Mucosa of descending colon (tissue), 3 donors: ENCODE measurements at regions not wholly inside any gene's neighbourhood (a gene's known extent, or its start where the extent isn't known, plus 50 kb on each side); places are given as distances from the start of the nearest gene placed in this dataset.

ENCODE experiments used
- ATAC-seq: fragments of 200-7000 bp; cut with Tn5 transposase; one replicate; pipeline ENCODE4 v1.9.1; 2020; ENCODE audit warnings: mild to moderate bottlenecking, moderate library complexity
- DNase-seq, 3 donors: peaks; one replicate each; pipeline ENCODE4 v3.0.0-alpha.2; 2020
- H3K36me3 ChIP-seq: fragments of 200-600 bp; one replicate; pipeline ENCODE4 v1.8.0; 2021; ENCODE audit warnings: low read depth, mild to moderate bottlenecking
- H3K4me1 ChIP-seq: fragments of 200-600 bp; one replicate; pipeline ENCODE4 v1.8.0; 2021; ENCODE audit warnings: low read depth, mild to moderate bottlenecking
- H3K4me3 ChIP-seq: fragments of 200-600 bp; one replicate; pipeline ENCODE4 v1.8.0; 2021; ENCODE audit warnings: mild to moderate bottlenecking
- H3K9me3 ChIP-seq: fragments of 200-600 bp; one replicate; pipeline ENCODE4 v1.8.0; 2021; ENCODE audit warnings: mild to moderate bottlenecking
- CTCF ChIP-seq: fragments of 200-600 bp; IDR thresholded peaks from one replicate; pipeline ENCODE4 v1.8.0; 2022; ENCODE audit warnings: antibody characterized with exemption, mild to moderate bottlenecking
- intact Hi-C, 2 donors: fragments of 100-400 bp; cut with DNase I in 1 of 2; cut with micrococcal nuclease in 1 of 2; formaldehyde crosslinking; loops; one replicate each; pipeline versions ENCODE4 v1.11.0 to v1.11.1; 2022; cut with DNase I, micrococcal nuclease
- donor health status: DM: no; HTN: no; CAD: no; lungs with moderate emphysema.
- donor health status: DM: no; HTN: no; CAD: no.
- donor health status: DM: no; HTN: yes; CAD: no.

DNA sequence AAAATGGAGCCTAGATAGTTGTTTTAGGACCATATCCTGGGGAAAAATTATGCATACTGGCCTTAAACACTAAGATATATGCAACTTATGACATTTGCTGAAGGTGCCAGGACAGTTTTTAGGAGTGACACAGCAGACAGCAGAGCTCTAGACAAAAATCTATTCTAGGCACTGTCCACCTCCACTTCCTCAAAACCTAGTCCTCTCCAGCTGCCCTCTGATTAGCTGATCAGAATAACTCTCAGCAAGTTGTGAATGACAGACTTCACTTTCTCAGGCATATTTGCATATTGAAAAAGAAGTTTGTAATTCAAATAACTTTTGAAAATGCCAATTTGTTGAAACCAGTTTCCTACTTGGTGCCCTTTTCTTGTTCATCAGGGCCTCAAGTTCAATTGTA is 152.3 kb upstream of the STEAP4 start:
- no peaks in the 10 kb centered on the region for H3K36me3 ChIP-seq
- intact Hi-C loops: no loop called here
- no peak for ATAC-seq

DNA sequence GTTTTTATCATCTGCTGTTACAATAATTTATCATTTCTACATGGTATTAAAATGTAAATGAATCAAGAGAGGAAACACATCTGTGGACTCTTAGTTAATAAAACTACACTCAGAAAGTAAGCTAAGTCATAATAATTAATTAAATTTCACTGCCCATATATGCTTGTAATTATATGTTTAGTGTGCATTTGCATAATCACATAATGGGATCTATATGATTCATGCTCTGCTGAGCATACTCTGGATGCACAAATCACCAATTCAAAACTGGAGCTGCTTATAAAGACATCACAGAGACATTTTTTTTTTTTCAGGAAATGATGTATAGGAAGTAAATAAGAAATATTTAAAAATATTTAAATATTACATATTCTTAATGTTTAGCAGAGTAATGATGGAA is 151.6 kb upstream of the STEAP4 start:
- intact Hi-C loops: no loop called here
- no peak for TF ChIP-seq CTCF
- DNase-seq (no peak), ATAC-seq (no peak)
- Histone ChIP-seq H3K4me3 (no peak overlapping the region), H3K9me3 (no peaks in the 10 kb centered on the region), H3K36me3 (no peaks in the 10 kb centered on the region), H3K4me1 (peaks cover 8% of the 10 kb centered on the region)

More for the DNA sequence above, 152.3 kb upstream of the STEAP4 start:
- TF ChIP-seq CTCF: no peak
- Histone ChIP-seq H3K9me3 (no peaks in the 10 kb centered on the region), H3K4me1 (peaks cover 8% of the 10 kb centered on the region), H3K4me3 (no peak overlapping the region)
- DNase-seq: no peak

DNA sequence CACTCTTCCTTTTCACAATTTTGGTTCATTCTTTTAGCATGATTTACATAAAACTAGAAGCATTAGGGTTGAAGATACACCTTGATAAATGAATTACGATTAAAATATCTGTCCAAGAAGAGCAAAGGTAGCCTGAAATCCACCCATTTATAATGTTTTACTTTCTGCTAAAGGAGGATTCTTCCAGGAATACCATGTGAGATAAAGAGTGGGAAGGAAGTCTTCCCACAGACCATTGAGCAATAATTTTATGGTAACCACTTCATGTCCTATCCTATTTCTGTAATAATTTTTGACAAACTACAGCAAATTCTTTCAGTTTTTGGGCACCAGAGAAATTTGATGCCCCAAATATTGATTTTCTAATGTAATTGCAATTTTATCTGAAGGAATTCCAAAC is 150.6 kb upstream of the STEAP4 start:
- intact Hi-C loops: no loop called here

GRCh38 chr7:88456490-88456889 is 149.8 kb upstream of the STEAP4 start:
- no peaks in the 10 kb centered on the region for H3K36me3 ChIP-seq
- H3K9me3 ChIP-seq: no peaks in the 10 kb centered on the region
- H3K4me1 ChIP-seq: peaks cover 8% of the 10 kb centered on the region
- DNase-seq (peak in 1 of 3 donors; percentile 30), ATAC-seq (peak; percentile 92)
- TF ChIP-seq CTCF: no peak
- intact Hi-C loops: no loop called here
- H3K4me3 ChIP-seq: no peak overlapping the region

More for the DNA sequence above, 150.6 kb upstream of the STEAP4 start:
- no peak overlapping the region for H3K4me3 ChIP-seq
- no peak for DNase-seq
- no peaks in the 10 kb centered on the region for H3K36me3 ChIP-seq
- no peaks in the 10 kb centered on the region for H3K9me3 ChIP-seq
- peaks cover 8% of the 10 kb centered on the region for H3K4me1 ChIP-seq
- no peak for TF ChIP-seq CTCF
- no peak for ATAC-seq

GRCh38 chr7:88455696-88456095 is 149.0 kb upstream of the STEAP4 start:
- intact Hi-C loops: no loop called here
- DNase-seq (no peak), ATAC-seq (no peak)
- TF ChIP-seq CTCF: no peak
- no peak overlapping the region for H3K4me3 ChIP-seq
- H3K4me1 ChIP-seq: peaks cover 8% of the 10 kb centered on the region
- no peaks in the 10 kb centered on the region for H3K36me3 ChIP-seq
- H3K9me3 ChIP-seq: no peaks in the 10 kb centered on the region

DNA sequence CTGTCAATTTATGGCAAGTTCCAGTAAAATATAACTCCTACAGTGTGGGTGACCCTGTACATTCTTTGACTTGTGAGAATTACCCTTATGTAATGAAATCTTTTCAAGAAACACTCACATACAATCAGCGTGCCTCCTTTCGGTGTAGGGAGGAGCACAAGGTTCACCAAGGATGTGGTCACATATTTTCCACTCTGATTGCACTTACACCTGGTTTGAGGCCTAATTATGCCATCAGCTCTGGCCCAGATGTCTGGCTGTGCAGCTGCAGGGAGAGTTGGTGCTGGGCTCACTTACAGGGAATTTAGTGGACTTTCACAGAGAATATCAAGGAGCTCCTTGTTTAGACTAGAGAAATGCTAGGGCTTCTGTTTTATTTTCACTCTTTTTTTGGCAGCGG is 146.0 kb upstream of the STEAP4 start:
- Histone ChIP-seq H3K36me3 (no peaks in the 10 kb centered on the region), H3K4me3 (no peak overlapping the region), H3K4me1 (peaks cover 8% of the 10 kb centered on the region), H3K9me3 (no peaks in the 10 kb centered on the region)
- intact Hi-C loops: no loop called here
- peak; percentile 72 for ATAC-seq
- peak in 2 of 3 donors; percentile 14 to 28 for DNase-seq
- no peak for TF ChIP-seq CTCF
